HEK293 (cell line): ENCODE measurements at regions not wholly inside any gene's neighbourhood (a gene's known extent, or its start where the extent isn't known, plus 50 kb on each side); places are given as distances from the start of the nearest gene placed in this dataset.

Source experiments
- CTCF ChIA-PET: fragments of 350-600 bp; formaldehyde crosslinking; extraction: SDS; loops from one replicate; lab custom pipeline; 2021; ENCODE audit warnings: antibody characterized with exemption; lab: Yijun Ruan, JAX
- POLR2A ChIA-PET: fragments of 300-600 bp; formaldehyde crosslinking; extraction: SDS; loops from one replicate; lab custom pipeline; 2020; ENCODE audit warnings: antibody characterized with exemption, inconsistent platforms; lab: Yijun Ruan, JAX
- H3K27ac ChIP-seq: fragments of 200-500 bp; sonication (Bioruptor generic); 2 replicates; pipeline ENCODE4 v1.5.1; 2014; ENCODE audit warnings: low read depth, low read length, control low read depth, inconsistent platforms; ENCODE audit errors: extremely low read depth
- H3K36me3 ChIP-seq, 2 experiments: fragments of 200-500 bp in 1 of 2; sonication (Bioruptor generic) in 1 of 2; 1 replicate in 1 of 2; 2 replicates in 1 of 2; pipeline ENCODE4 v1.5.1; 2014 to 2017; ENCODE audit warnings: inconsistent platforms in 2 of 2, low read length in 2 of 2; ENCODE audit not compliant: control insufficient read depth in 2 of 2, insufficient read depth in 1 of 2
- H3K4me1 ChIP-seq: fragments of 200-500 bp; sonication (Bioruptor generic); 2 replicates; pipeline ENCODE4 v1.5.1; 2014; ENCODE audit warnings: mild to moderate bottlenecking, low read length, inconsistent platforms; ENCODE audit not compliant: control insufficient read depth, insufficient read depth
- H3K4me3 ChIP-seq: 2 replicates; pipeline ENCODE4 v1.5.1; 2011; ENCODE audit warnings: low read depth, mild to moderate bottlenecking, control low read depth, low read length, moderate library complexity
- H3K9me3 ChIP-seq: fragments of 200-500 bp; sonication (Bioruptor generic); 2 replicates; pipeline ENCODE4 v1.5.1; 2014; ENCODE audit warnings: low read depth, low read length, inconsistent platforms; ENCODE audit not compliant: control insufficient read depth, insufficient read depth
- ATF2 ChIP-seq: fragments of 450-650 bp; formaldehyde crosslinking; IDR thresholded peaks from 2 replicates; pipeline ENCODE4 v1.5.1; 2016; ENCODE audit warnings: missing biosample characterization, missing genetic modification characterization, low read depth
- BCL11B ChIP-seq: fragments of 450-650 bp; formaldehyde crosslinking; IDR thresholded peaks from 2 replicates; pipeline ENCODE4 v1.5.1; 2016; ENCODE audit warnings: low read depth, missing biosample characterization, missing genetic modification characterization
- HOXC10 ChIP-seq: sonication (generic); formaldehyde crosslinking; IDR thresholded peaks from 2 replicates; pipeline ENCODE4 v1.8.1; 2023; ENCODE audit warnings: mild to moderate bottlenecking, missing genetic modification reagents
- KLF10 ChIP-seq: fragments of 450-650 bp; IDR thresholded peaks from 2 replicates; pipeline ENCODE4 v1.5.1; 2018; ENCODE audit warnings: missing biosample characterization, mild to moderate bottlenecking, missing genetic modification characterization
- KLF8 ChIP-seq: fragments of 450-650 bp; formaldehyde crosslinking; IDR thresholded peaks from 2 replicates; pipeline ENCODE4 v1.5.1; 2016; ENCODE audit warnings: missing biosample characterization, missing genetic modification characterization
- KLF9 ChIP-seq: fragments of 450-650 bp; formaldehyde crosslinking; IDR thresholded peaks from 2 replicates; pipeline ENCODE4 v1.5.1; 2016; ENCODE audit warnings: missing biosample characterization, missing genetic modification characterization, low read depth
- OSR2 ChIP-seq: fragments of 450-650 bp; formaldehyde crosslinking; IDR thresholded peaks from 2 replicates; pipeline ENCODE4 v1.5.1; 2016; ENCODE audit warnings: missing biosample characterization, missing genetic modification characterization
- SP7 ChIP-seq: fragments of 450-650 bp; formaldehyde crosslinking; IDR thresholded peaks from 2 replicates; pipeline ENCODE4 v1.5.1; 2016; ENCODE audit warnings: missing biosample characterization, missing genetic modification characterization
- TCF7L2 ChIP-seq: IDR thresholded peaks from 2 replicates; pipeline ENCODE4 v1.6.1; 2011; ENCODE audit warnings: low read depth, mild to moderate bottlenecking, inconsistent platforms, low read length, moderate library complexity, borderline replicate concordance
- ZBTB17 ChIP-seq: fragments of 450-650 bp; formaldehyde crosslinking; IDR thresholded peaks from 2 replicates; pipeline ENCODE4 v1.5.1; 2016; ENCODE audit warnings: missing biosample characterization, missing genetic modification characterization
- ZNF16 ChIP-seq: fragments of 450-650 bp; formaldehyde crosslinking; IDR thresholded peaks from 2 replicates; pipeline ENCODE4 v1.5.1; 2016; ENCODE audit warnings: low read depth, missing biosample characterization, missing genetic modification characterization
- ZNF239 ChIP-seq: fragments of 450-650 bp; formaldehyde crosslinking; IDR thresholded peaks from 2 replicates; pipeline ENCODE4 v1.5.1; 2016; ENCODE audit warnings: missing biosample characterization, missing genetic modification characterization
- ZNF248 ChIP-seq: fragments of 450-650 bp; formaldehyde crosslinking; IDR thresholded peaks from 2 replicates; pipeline ENCODE4 v1.5.1; 2017; ENCODE audit warnings: missing biosample characterization, missing genetic modification characterization
- ZNF280C ChIP-seq: fragments of 450-650 bp; formaldehyde crosslinking; IDR thresholded peaks from 2 replicates; pipeline ENCODE4 v1.5.1; 2016; ENCODE audit warnings: missing biosample characterization, missing genetic modification characterization
- ZNF302 ChIP-seq: fragments of 450-650 bp; formaldehyde crosslinking; IDR thresholded peaks from 2 replicates; pipeline ENCODE4 v1.5.1; 2016; ENCODE audit warnings: missing biosample characterization, missing genetic modification characterization, low read depth
- ZNF311 ChIP-seq: fragments of 450-650 bp; formaldehyde crosslinking; IDR thresholded peaks from 2 replicates; pipeline ENCODE4 v1.5.1; 2017; ENCODE audit warnings: missing biosample characterization, missing genetic modification characterization, borderline replicate concordance
- ZNF514 ChIP-seq: fragments of 450-650 bp; formaldehyde crosslinking; IDR thresholded peaks from 2 replicates; pipeline ENCODE4 v1.5.1; 2016; ENCODE audit warnings: missing biosample characterization, missing genetic modification characterization
- ZNF624 ChIP-seq: fragments of 450-650 bp; formaldehyde crosslinking; IDR thresholded peaks from 2 replicates; pipeline ENCODE4 v1.5.1; 2017; ENCODE audit warnings: missing biosample characterization, missing genetic modification characterization
- ZNF626 ChIP-seq: fragments of 450-650 bp; sonication (Bioruptor Pico); formaldehyde crosslinking; IDR thresholded peaks from 2 replicates; pipeline ENCODE4 v1.5.1; 2018; ENCODE audit warnings: missing biosample characterization, missing genetic modification characterization, inconsistent platforms
- ZNF692 ChIP-seq: fragments of 450-650 bp; formaldehyde crosslinking; IDR thresholded peaks from 2 replicates; pipeline ENCODE4 v1.5.1; 2016; ENCODE audit warnings: missing biosample characterization, missing genetic modification characterization
- ZNF76 ChIP-seq: fragments of 450-650 bp; formaldehyde crosslinking; IDR thresholded peaks from 2 replicates; pipeline ENCODE4; 2016; ENCODE audit warnings: low read depth, missing biosample characterization, missing genetic modification characterization, borderline replicate concordance
- ZNF785 ChIP-seq: fragments of 450-650 bp; formaldehyde crosslinking; IDR thresholded peaks from 2 replicates; pipeline ENCODE4 v1.5.1; 2016; ENCODE audit warnings: missing biosample characterization, missing genetic modification characterization
- ZNF791 ChIP-seq: fragments of 450-650 bp; formaldehyde crosslinking; IDR thresholded peaks from 2 replicates; pipeline ENCODE4 v1.5.1; 2016; ENCODE audit warnings: missing biosample characterization, missing genetic modification characterization
- ZXDB ChIP-seq: fragments of 450-650 bp; formaldehyde crosslinking; IDR thresholded peaks from 2 replicates; pipeline ENCODE4 v1.5.1; 2016; ENCODE audit warnings: missing biosample characterization, missing genetic modification characterization
- TF ChIP-seq, protein P1 (sequence below): fragments of 450-650 bp; formaldehyde crosslinking; conservative IDR thresholded peaks from 2 replicates; pipeline ENCODE4 v1.5.1; 2016; ENCODE audit warnings: low read depth, missing biosample characterization, missing genetic modification characterization
- TF ChIP-seq, protein P2 (sequence below): fragments of 450-650 bp; formaldehyde crosslinking; IDR thresholded peaks from 2 replicates; pipeline ENCODE4 v1.5.1; 2017; ENCODE audit warnings: missing biosample characterization, missing genetic modification characterization

DNA sequence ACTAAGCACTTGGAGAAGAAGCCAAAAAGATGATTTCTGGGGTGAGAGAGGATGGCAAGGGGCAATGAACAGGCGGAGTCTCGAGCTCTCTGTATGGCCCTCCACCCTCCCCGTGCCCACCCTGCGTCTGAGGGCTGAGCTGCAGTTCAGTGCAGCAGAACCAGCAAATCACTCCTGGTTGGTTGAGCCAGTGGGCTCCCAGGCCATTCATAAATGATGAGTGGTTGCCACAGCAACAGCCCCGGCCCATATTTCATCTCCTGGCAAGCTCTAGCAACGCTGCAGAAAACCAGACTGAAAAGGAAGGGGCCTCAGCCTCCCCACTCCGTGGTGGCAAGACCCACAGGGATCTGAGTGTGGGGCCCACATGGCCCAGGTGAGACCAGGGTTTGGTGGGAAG, 93.8 kb upstream of the PPP1R26 start:
- CTCF ChIA-PET: interaction anchor here (1.6 kb wide), 1 partner anchor 28 kb away, joined by 3 read pairs; no protein-coding TSS in a partner anchor

DNA sequence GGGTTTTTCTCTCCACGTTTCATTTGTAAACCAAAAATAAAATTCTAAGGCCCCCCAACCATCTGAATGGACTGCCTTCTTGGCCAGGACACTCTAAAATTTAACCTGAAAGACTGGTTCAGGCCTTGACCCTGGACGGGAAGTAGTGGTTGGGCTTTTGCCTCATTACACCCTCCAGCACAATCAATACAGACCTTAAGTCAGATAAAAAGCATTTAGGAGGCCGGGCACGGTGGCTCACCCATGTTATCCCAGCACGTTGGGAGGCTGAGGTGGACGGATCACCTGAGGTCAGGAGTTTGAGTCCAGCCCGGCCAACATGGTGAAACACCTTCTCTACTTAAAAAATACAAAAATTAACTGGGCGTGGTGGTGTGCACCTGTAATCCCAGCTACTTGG, 91.6 kb upstream of the PPP1R26 start:
- H3K9me3 ChIP-seq: no peaks in the 10 kb centered on the region
- no peaks in the 10 kb centered on the region for H3K4me1 ChIP-seq
- H3K27ac ChIP-seq: no peak overlapping the region
- no peaks in the 10 kb centered on the region for H3K36me3 ChIP-seq
- CTCF ChIA-PET: interaction anchor here (1.0 to 2.8 kb wide), 2 partner anchors 18 to 25 kb away, joined by 3 to 12 read pairs; no protein-coding TSS in a partner anchor
- H3K4me3 ChIP-seq: no peak overlapping the region
- POLR2A ChIA-PET: no interaction called here
- TF ChIP-seq OSR2 (tag by site-specific recombination) (no peak), KLF10 (tag by site-specific recombination) (no peak), ZBTB17 (tag by site-specific recombination) (no peak), ATF2 (tag by site-specific recombination) (no peak), ZNF514 (tag by site-specific recombination) (no peak), ZNF785 (tag by site-specific recombination) (no peak), ZNF692 (tag by site-specific recombination) (no peak), ZNF791 (tag by site-specific recombination) (no peak)

More for the DNA sequence above, 93.8 kb upstream of the PPP1R26 start:
- Histone ChIP-seq H3K36me3 (no peaks in the 10 kb centered on the region), H3K9me3 (no peaks in the 10 kb centered on the region), H3K27ac (no peak overlapping the region), H3K4me3 (no peak overlapping the region), H3K4me1 (no peaks in the 10 kb centered on the region)
- POLR2A ChIA-PET: no interaction called here
- TF ChIP-seq, protein P1, sequence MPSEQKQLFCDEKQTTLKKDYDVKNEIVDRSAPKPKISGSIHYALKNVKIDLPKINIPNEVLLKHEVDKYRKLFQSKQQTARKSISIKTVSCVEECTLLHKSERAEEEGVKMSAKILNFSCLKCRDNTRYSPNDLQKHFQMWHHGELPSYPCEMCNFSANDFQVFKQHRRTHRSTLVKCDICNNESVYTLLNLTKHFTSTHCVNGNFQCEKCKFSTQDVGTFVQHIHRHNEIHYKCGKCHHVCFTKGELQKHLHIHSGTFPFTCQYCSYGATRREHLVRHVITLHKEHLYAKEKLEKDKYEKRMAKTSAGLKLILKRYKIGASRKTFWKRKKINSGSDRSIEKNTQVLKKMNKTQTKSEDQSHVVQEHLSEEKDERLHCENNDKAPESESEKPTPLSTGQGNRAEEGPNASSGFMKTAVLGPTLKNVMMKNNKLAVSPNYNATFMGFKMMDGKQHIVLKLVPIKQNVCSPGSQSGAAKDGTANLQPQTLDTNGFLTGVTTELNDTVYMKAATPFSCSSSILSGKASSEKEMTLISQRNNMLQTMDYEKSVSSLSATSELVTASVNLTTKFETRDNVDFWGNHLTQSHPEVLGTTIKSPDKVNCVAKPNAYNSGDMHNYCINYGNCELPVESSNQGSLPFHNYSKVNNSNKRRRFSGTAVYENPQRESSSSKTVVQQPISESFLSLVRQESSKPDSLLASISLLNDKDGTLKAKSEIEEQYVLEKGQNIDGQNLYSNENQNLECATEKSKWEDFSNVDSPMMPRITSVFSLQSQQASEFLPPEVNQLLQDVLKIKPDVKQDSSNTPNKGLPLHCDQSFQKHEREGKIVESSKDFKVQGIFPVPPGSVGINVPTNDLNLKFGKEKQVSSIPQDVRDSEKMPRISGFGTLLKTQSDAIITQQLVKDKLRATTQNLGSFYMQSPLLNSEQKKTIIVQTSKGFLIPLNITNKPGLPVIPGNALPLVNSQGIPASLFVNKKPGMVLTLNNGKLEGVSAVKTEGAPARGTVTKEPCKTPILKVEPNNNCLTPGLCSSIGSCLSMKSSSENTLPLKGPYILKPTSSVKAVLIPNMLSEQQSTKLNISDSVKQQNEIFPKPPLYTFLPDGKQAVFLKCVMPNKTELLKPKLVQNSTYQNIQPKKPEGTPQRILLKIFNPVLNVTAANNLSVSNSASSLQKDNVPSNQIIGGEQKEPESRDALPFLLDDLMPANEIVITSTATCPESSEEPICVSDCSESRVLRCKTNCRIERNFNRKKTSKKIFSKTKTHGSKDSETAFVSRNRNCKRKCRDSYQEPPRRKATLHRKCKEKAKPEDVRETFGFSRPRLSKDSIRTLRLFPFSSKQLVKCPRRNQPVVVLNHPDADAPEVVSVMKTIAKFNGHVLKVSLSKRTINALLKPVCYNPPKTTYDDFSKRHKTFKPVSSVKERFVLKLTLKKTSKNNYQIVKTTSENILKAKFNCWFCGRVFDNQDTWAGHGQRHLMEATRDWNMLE (tag by site-specific recombination): no peak
- TF ChIP-seq SP7 (tag by site-specific recombination) (no peak), ZBTB17 (tag by site-specific recombination) (no peak), KLF8 (tag by site-specific recombination) (no peak), ZNF280C (tag by site-specific recombination) (no peak), ZNF248 (tag by site-specific recombination) (no peak), ZNF626 (tag by site-specific recombination) (no peak), TCF7L2 (no peak), HOXC10 (no peak), ZNF311 (no peak), ZNF239 (tag by site-specific recombination) (no peak), ZNF624 (tag by site-specific recombination) (no peak), ZNF302 (tag by site-specific recombination) (no peak), ZXDB (no peak), ZNF76 (no peak), KLF9 (tag by site-specific recombination) (no peak), BCL11B (no peak), ZNF16 (tag by site-specific recombination) (no peak)
- TF ChIP-seq, protein P2, sequence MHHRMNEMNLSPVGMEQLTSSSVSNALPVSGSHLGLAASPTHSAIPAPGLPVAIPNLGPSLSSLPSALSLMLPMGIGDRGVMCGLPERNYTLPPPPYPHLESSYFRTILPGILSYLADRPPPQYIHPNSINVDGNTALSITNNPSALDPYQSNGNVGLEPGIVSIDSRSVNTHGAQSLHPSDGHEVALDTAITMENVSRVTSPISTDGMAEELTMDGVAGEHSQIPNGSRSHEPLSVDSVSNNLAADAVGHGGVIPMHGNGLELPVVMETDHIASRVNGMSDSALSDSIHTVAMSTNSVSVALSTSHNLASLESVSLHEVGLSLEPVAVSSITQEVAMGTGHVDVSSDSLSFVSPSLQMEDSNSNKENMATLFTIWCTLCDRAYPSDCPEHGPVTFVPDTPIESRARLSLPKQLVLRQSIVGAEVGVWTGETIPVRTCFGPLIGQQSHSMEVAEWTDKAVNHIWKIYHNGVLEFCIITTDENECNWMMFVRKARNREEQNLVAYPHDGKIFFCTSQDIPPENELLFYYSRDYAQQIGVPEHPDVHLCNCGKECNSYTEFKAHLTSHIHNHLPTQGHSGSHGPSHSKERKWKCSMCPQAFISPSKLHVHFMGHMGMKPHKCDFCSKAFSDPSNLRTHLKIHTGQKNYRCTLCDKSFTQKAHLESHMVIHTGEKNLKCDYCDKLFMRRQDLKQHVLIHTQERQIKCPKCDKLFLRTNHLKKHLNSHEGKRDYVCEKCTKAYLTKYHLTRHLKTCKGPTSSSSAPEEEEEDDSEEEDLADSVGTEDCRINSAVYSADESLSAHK (tag by site-specific recombination): no peak
